HL-60 (cell line): ENCODE measurements at regions not wholly inside any gene's neighbourhood (a gene's known extent, or its start where the extent isn't known, plus 50 kb on each side); places are given as distances from the start of the nearest gene placed in this dataset.

ENCODE experiments used
- CTCF ChIP-seq: IDR thresholded peaks from one replicate; pipeline ENCODE4 v1.5.1; 2011; ENCODE audit warnings: low read length, control low read depth, inconsistent platforms; ENCODE audit not compliant: insufficient read depth
- GABPA ChIP-seq: IDR thresholded peaks from 2 replicates; pipeline ENCODE4 v1.6.1; 2012; ENCODE audit warnings: low read depth
- POLR2AphosphoS5 ChIP-seq: IDR thresholded peaks from 2 replicates; pipeline ENCODE4 v1.6.1; 2012; ENCODE audit warnings: low read depth
- REST ChIP-seq: IDR thresholded peaks from 2 replicates; pipeline ENCODE4 v1.6.1; 2012; ENCODE audit warnings: low read depth; ENCODE audit not compliant: insufficient replicate concordance
- SPI1 ChIP-seq: IDR thresholded peaks from 2 replicates; pipeline ENCODE4 v1.6.1; 2012; ENCODE audit warnings: low read depth, mild to moderate bottlenecking, borderline replicate concordance

DNA sequence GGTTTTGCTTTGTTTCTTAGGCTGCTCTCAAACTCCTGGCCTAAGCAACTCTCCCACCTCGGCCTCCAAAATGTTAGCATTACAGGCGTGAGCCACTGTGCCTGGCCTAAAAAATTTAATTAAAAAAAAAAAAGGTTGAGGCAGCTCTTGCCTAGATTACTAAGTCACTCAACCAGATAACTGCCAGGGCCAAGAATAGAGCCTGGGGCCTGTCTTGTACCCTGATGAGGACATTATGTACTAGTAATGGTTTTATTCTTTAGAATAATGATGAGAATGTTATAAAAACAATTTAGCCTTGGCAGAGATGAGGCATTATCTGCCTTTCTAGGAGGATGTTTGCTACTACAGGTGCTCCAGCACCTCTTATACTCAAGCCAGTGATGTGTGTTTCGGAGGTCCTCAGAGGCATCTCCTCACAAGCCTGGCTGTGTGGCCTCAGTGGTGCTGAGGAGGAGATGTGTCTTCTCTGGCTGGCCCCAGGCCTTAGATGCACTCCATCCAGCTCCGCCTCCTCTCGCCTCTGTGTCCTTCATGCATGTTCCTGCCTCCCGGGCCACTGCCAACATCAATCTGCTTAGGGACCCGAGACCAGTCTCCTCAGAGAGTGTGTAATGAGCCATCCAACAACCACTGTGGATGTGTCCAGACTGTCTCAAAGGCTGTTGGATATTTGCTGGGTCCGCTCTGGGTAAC is 337.7 kb upstream of the GATB start:
- no peak for TF ChIP-seq CTCF
- no peak for TF ChIP-seq POLR2AphosphoS5
- TF ChIP-seq SPI1, result no peak
- TF ChIP-seq GABPA, result no peak
- TF ChIP-seq REST, result no peak
